Esophagus squamous epithelium (tissue), 4 donors: ENCODE measurements at regions not wholly inside any gene's neighbourhood (a gene's known extent, or its start where the extent isn't known, plus 50 kb on each side); places are given as distances from the start of the nearest gene placed in this dataset.

Experiments
- POLR2A ChIP-seq, 4 donors: fragments of 450-650 bp; IDR thresholded peaks; one replicate each; pipeline ENCODE4 v1.6.1; 2017; ENCODE audit warnings: antibody characterized with exemption in 4 of 4, mild to moderate bottlenecking in 4 of 4, moderate library complexity in 3 of 4
- TF ChIP-seq, protein P1 (sequence below), 6 experiments: fragments of 450-650 bp in 4 of 6; fragments of 200-600 bp in 2 of 6; sonication (generic) in 2 of 6; IDR thresholded peaks; one replicate each; pipeline ENCODE4 v1.5.1; 2016 to 2019; ENCODE audit warnings: antibody characterized with exemption in 6 of 6, mild to moderate bottlenecking in 4 of 6, moderate library complexity in 4 of 6

DNA sequence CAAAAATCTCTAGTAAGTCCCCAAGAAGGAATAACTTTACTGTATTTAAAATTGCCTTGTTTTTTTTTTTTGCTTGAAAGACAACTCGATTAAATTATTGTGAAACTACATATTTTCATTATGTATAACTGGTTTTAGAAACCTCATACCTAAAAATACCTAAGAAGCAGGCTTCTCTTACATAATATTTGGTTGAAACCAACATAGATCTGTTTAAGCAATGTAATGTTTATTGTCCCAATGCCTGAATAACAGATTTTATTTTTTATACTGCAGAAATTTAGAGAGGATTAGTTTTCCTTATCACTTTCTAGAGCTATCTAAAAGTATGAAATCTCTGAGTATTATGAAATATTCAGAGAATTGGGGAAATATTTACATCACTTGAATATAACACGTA is 78.5 kb upstream of the CHRM3 start:
- TF ChIP-seq, protein P1, sequence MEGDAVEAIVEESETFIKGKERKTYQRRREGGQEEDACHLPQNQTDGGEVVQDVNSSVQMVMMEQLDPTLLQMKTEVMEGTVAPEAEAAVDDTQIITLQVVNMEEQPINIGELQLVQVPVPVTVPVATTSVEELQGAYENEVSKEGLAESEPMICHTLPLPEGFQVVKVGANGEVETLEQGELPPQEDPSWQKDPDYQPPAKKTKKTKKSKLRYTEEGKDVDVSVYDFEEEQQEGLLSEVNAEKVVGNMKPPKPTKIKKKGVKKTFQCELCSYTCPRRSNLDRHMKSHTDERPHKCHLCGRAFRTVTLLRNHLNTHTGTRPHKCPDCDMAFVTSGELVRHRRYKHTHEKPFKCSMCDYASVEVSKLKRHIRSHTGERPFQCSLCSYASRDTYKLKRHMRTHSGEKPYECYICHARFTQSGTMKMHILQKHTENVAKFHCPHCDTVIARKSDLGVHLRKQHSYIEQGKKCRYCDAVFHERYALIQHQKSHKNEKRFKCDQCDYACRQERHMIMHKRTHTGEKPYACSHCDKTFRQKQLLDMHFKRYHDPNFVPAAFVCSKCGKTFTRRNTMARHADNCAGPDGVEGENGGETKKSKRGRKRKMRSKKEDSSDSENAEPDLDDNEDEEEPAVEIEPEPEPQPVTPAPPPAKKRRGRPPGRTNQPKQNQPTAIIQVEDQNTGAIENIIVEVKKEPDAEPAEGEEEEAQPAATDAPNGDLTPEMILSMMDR (IDR thresholded peaks at IDR 0.05): no peak
- no peak for TF ChIP-seq POLR2A (IDR thresholded peaks at IDR 0.05)
